ENCODE measurements at regions not wholly inside any gene's neighbourhood (a gene's known extent, or its start where the extent isn't known, plus 50 kb on each side); places are given as distances from the start of the nearest gene placed in this dataset.

- TF ChIP-seq, protein P1, sequence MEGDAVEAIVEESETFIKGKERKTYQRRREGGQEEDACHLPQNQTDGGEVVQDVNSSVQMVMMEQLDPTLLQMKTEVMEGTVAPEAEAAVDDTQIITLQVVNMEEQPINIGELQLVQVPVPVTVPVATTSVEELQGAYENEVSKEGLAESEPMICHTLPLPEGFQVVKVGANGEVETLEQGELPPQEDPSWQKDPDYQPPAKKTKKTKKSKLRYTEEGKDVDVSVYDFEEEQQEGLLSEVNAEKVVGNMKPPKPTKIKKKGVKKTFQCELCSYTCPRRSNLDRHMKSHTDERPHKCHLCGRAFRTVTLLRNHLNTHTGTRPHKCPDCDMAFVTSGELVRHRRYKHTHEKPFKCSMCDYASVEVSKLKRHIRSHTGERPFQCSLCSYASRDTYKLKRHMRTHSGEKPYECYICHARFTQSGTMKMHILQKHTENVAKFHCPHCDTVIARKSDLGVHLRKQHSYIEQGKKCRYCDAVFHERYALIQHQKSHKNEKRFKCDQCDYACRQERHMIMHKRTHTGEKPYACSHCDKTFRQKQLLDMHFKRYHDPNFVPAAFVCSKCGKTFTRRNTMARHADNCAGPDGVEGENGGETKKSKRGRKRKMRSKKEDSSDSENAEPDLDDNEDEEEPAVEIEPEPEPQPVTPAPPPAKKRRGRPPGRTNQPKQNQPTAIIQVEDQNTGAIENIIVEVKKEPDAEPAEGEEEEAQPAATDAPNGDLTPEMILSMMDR (conservative IDR thresholded peaks at IDR 0.05 in 1 of 2, IDR thresholded peaks at IDR 0.05 in 1 of 2; ENCODE audit: extremely low read depth in 1 of 2, insufficient read depth in 1 of 2, low read depth in 1 of 2, low read length in 2 of 2), result no peak
- TF ChIP-seq EZH2 (IDR thresholded peaks at IDR 0.05; ENCODE audit: borderline replicate concordance, low read length), result no peak
These were observed 789.9 kb downstream of the UQCRFS1 start for GRCh38 chr19:28422791-28423650.

Measured in mammary epithelial cell (primary cell).